ENCODE measurements at regions not wholly inside any gene's neighbourhood (a gene's known extent, or its start where the extent isn't known, plus 50 kb on each side); places are given as distances from the start of the nearest gene placed in this dataset.

DNA sequence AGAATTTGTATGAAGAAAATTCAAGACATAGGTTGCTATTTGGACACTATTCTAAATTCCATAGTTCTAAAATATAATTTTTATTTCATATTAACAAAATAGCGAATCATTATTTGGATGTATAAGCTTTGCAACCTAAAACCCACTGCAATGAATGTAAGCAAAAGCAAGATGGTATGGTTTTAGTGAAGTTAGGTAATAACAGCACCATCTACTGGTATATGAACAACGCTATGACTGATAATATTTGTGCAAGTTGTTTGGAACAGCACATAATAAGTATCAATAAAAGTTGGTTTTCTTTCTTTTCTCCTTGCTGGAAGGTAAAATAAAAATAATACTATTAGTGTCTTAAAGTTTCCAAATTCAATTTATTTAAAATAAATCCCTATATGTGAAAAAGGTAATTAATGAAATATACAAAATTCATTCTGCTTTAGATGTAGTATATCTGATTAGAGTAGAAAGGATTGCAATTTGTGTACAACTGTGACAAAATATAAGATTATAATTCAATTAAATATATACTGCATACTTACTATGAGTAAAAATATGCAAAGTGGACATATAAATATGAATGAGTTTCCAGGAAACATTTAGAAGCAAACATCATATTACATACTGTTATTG, 79.0 kb upstream of the LSM8 start:
- WGBS, result no CpG with 5 or more reads among the region's 2 CpGs
- no peak overlapping the region for H3K9ac ChIP-seq (ENCODE audit: low read length)
- no peaks in the 10 kb centered on the region for H3K36me3 ChIP-seq (ENCODE audit: control insufficient read depth in 1 of 2, insufficient read depth in 2 of 2, low read depth in 1 of 2, low read length in 2 of 2)
- H2BK120ac ChIP-seq (ENCODE audit: low read depth, low read length), result no peak overlapping the region
- no peak overlapping the region for H3K18ac ChIP-seq (ENCODE audit: low read depth in 1 of 2, low read length in 2 of 2)
- no peak overlapping the region for H3K4me2 ChIP-seq (ENCODE audit: low read length, poor library complexity, severe bottlenecking)
- no peaks in the 10 kb centered on the region for H3K79me1 ChIP-seq (replicated peaks; ENCODE audit: low read length, poor library complexity, severe bottlenecking)
- no peak overlapping the region for H3K27ac ChIP-seq (ENCODE audit: low read length, poor library complexity, severe bottlenecking)
- H2BK12ac ChIP-seq (ENCODE audit: low read length in 2 of 2), result no peak overlapping the region
- no peak overlapping the region for H3K14ac ChIP-seq (ENCODE audit: low read length in 2 of 2)
- DNase-seq, result peak; percentile 38
- no peak overlapping the region for H2AK5ac ChIP-seq (ENCODE audit: low read length, severe bottlenecking)
- H3K9me3 ChIP-seq (ENCODE audit: control insufficient read depth, low read length), result no peaks in the 10 kb centered on the region
- no peak overlapping the region for H3K4me3 ChIP-seq (ENCODE audit: insufficient read depth in 1 of 2, low read depth in 1 of 2, low read length in 2 of 2)
- H3K4ac ChIP-seq (ENCODE audit: low read depth in 1 of 2, low read length in 2 of 2), result no peak overlapping the region
- H4K8ac ChIP-seq (ENCODE audit: low read length), result no peak overlapping the region
- no peak overlapping the region for H2BK15ac ChIP-seq (ENCODE audit: low read depth, poor library complexity, severe bottlenecking)
- no peak overlapping the region for H2BK5ac ChIP-seq (ENCODE audit: low read depth, low read length, poor library complexity, severe bottlenecking)
- H3K27me3 ChIP-seq (ENCODE audit: control insufficient read depth in 1 of 2, insufficient read depth in 1 of 2, low read length in 2 of 2), result no peaks in the 10 kb centered on the region
- no peak overlapping the region for H3K23ac ChIP-seq (ENCODE audit: low read length in 2 of 2)
- no peaks in the 10 kb centered on the region for H3K4me1 ChIP-seq (ENCODE audit: control insufficient read depth, insufficient read depth, low read depth, low read length)
- H2AFZ ChIP-seq (ENCODE audit: low read depth, low read length), result no peak overlapping the region
- H4K91ac ChIP-seq (ENCODE audit: low read length), result no peak overlapping the region

DNA sequence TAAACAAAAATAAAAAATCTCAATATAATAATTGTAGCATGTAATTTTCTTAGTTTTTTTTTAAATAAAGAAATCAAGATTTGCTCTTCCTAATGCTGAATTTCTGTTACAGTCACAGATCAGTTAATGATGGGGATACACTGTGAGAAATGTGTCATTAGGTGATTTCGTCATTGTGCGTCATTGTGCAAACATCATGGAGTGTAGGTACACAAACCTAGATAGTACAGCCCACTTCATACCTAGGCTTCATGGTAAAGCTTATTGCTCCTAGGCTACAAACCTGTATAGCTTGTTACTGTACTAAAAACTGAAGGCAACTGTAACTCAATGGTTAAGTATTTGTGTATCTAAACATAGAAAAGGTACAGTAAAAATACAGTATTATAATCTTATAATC, 74.4 kb upstream of the LSM8 start:
- Histone ChIP-seq H2BK15ac (ENCODE audit: low read depth, poor library complexity, severe bottlenecking) (no peak overlapping the region), H3K4ac (ENCODE audit: low read depth in 1 of 2, low read length in 2 of 2) (no peak overlapping the region)
- WGBS, result 100% methylated on average over 2 of the region's 2 CpGs

DNA sequence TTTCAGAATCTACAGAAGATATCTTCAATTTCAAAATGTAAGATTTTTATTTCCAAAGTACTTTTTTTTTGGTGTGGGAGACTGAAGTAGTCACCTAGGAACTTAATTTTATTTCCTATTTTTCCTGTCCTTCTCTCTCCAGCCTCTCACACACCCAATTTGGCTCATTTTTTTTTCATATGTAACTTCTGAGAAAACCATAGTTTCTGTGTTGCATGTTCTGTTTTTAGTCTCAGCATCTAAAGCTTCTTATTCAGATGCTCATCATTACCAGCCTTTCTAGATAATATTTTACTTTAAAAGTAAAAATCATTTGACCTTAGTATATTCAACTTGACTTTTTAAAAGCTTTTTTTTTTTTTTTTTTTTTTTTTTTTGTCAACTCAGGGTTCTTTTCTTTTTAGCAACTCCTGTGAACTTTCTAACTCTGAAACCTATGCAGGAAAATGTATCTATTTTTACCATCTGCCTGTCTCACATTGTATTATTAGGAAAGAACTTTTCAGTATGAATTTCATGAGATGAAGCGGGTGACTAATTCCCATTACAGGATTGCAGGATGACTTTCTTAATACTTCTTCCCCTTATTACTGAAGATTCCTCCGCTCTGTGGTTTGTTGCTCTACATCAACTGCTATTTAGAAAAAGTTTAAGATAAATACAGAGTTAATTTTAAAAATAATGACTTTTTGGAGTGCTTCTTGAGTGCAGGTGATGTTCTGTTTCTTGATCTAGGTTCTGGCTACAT, 73.6 kb upstream of the LSM8 start:
- Histone ChIP-seq H3K79me1 (replicated peaks; ENCODE audit: low read length, poor library complexity, severe bottlenecking) (no peaks in the 10 kb centered on the region), H4K91ac (ENCODE audit: low read length) (no peak overlapping the region), H2BK15ac (ENCODE audit: low read depth, poor library complexity, severe bottlenecking) (no peak overlapping the region), H3K14ac (ENCODE audit: low read length in 2 of 2) (no peak overlapping the region), H3K27me3 (ENCODE audit: control insufficient read depth in 1 of 2, insufficient read depth in 1 of 2, low read length in 2 of 2) (no peaks in the 10 kb centered on the region), H3K23ac (ENCODE audit: low read length in 2 of 2) (no peak overlapping the region), H3K36me3 (ENCODE audit: control insufficient read depth in 1 of 2, insufficient read depth in 2 of 2, low read depth in 1 of 2, low read length in 2 of 2) (no peaks in the 10 kb centered on the region), H3K4me3 (ENCODE audit: insufficient read depth in 1 of 2, low read depth in 1 of 2, low read length in 2 of 2) (no peak overlapping the region), H3K18ac (ENCODE audit: low read depth in 1 of 2, low read length in 2 of 2) (no peak overlapping the region), H2BK12ac (ENCODE audit: low read length in 2 of 2) (no peak overlapping the region), H3K9ac (ENCODE audit: low read length) (no peak overlapping the region), H4K8ac (ENCODE audit: low read length) (no peak overlapping the region), H3K9me3 (ENCODE audit: control insufficient read depth, low read length) (no peaks in the 10 kb centered on the region), H2AK5ac (ENCODE audit: low read length, severe bottlenecking) (no peak overlapping the region), H2BK5ac (ENCODE audit: low read depth, low read length, poor library complexity, severe bottlenecking) (no peak overlapping the region), H3K4me1 (ENCODE audit: control insufficient read depth, insufficient read depth, low read depth, low read length) (no peaks in the 10 kb centered on the region), H3K27ac (ENCODE audit: low read length, poor library complexity, severe bottlenecking) (no peak overlapping the region), H2BK120ac (ENCODE audit: low read depth, low read length) (no peak overlapping the region), H3K4me2 (ENCODE audit: low read length, poor library complexity, severe bottlenecking) (no peak overlapping the region), H3K4ac (ENCODE audit: low read depth in 1 of 2, low read length in 2 of 2) (no peak overlapping the region), H2AFZ (ENCODE audit: low read depth, low read length) (no peak overlapping the region)
- no peak for DNase-seq
- WGBS, result no CpG with 5 or more reads among the region's 2 CpGs

More for the DNA sequence above, 74.4 kb upstream of the LSM8 start:
- no peak overlapping the region for H3K9ac ChIP-seq (ENCODE audit: low read length)
- no peak overlapping the region for H3K18ac ChIP-seq (ENCODE audit: low read depth in 1 of 2, low read length in 2 of 2)
- H2AFZ ChIP-seq (ENCODE audit: low read depth, low read length), result no peak overlapping the region
- H3K36me3 ChIP-seq (ENCODE audit: control insufficient read depth in 1 of 2, insufficient read depth in 2 of 2, low read depth in 1 of 2, low read length in 2 of 2), result no peaks in the 10 kb centered on the region
- no peak overlapping the region for H2BK5ac ChIP-seq (ENCODE audit: low read depth, low read length, poor library complexity, severe bottlenecking)
- no peak overlapping the region for H2BK120ac ChIP-seq (ENCODE audit: low read depth, low read length)
- no peak overlapping the region for H2BK12ac ChIP-seq (ENCODE audit: low read length in 2 of 2)
- H4K91ac ChIP-seq (ENCODE audit: low read length), result no peak overlapping the region
- H3K79me1 ChIP-seq (replicated peaks; ENCODE audit: low read length, poor library complexity, severe bottlenecking), result no peaks in the 10 kb centered on the region
- DNase-seq, result no peak
- no peak overlapping the region for H3K14ac ChIP-seq (ENCODE audit: low read length in 2 of 2)
- no peaks in the 10 kb centered on the region for H3K27me3 ChIP-seq (ENCODE audit: control insufficient read depth in 1 of 2, insufficient read depth in 1 of 2, low read length in 2 of 2)
- no peak overlapping the region for H2AK5ac ChIP-seq (ENCODE audit: low read length, severe bottlenecking)
- no peaks in the 10 kb centered on the region for H3K9me3 ChIP-seq (ENCODE audit: control insufficient read depth, low read length)
- H3K27ac ChIP-seq (ENCODE audit: low read length, poor library complexity, severe bottlenecking), result no peak overlapping the region
- no peaks in the 10 kb centered on the region for H3K4me1 ChIP-seq (ENCODE audit: control insufficient read depth, insufficient read depth, low read depth, low read length)
- no peak overlapping the region for H3K23ac ChIP-seq (ENCODE audit: low read length in 2 of 2)
- H3K4me2 ChIP-seq (ENCODE audit: low read length, poor library complexity, severe bottlenecking), result no peak overlapping the region
- no peak overlapping the region for H4K8ac ChIP-seq (ENCODE audit: low read length)
- no peak overlapping the region for H3K4me3 ChIP-seq (ENCODE audit: insufficient read depth in 1 of 2, low read depth in 1 of 2, low read length in 2 of 2)

DNA sequence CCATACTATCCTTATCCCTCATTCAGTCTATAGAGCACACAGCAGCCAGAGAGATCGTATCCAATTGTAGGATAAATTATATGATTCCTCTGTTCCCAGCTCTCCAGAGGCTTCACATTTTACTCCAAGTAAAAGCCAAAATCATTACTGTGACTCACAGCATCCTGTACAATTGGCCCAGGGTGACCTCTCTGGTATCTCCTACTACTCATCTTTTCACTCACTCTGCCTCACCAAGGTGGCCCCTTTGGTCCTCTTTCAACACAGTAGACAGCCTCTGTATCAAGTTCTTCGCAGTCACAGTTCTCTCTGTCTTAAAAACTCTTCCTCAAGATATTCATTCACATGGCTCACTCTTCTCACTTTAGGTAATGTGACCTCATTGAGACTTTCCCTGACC, 72.6 kb upstream of the LSM8 start:
- no peak overlapping the region for H3K23ac ChIP-seq (ENCODE audit: low read length in 2 of 2)
- no peaks in the 10 kb centered on the region for H3K27me3 ChIP-seq (ENCODE audit: control insufficient read depth in 1 of 2, insufficient read depth in 1 of 2, low read length in 2 of 2)
- no peak overlapping the region for H4K91ac ChIP-seq (ENCODE audit: low read length)
- H3K4ac ChIP-seq (ENCODE audit: low read depth in 1 of 2, low read length in 2 of 2), result no peak overlapping the region
- no peak overlapping the region for H3K4me2 ChIP-seq (ENCODE audit: low read length, poor library complexity, severe bottlenecking)
- DNase-seq, result no peak
- H3K27ac ChIP-seq (ENCODE audit: low read length, poor library complexity, severe bottlenecking), result no peak overlapping the region
- no peak overlapping the region for H2BK120ac ChIP-seq (ENCODE audit: low read depth, low read length)
- no peaks in the 10 kb centered on the region for H3K9me3 ChIP-seq (ENCODE audit: control insufficient read depth, low read length)
- no peaks in the 10 kb centered on the region for H3K36me3 ChIP-seq (ENCODE audit: control insufficient read depth in 1 of 2, insufficient read depth in 2 of 2, low read depth in 1 of 2, low read length in 2 of 2)
- 77% methylated on average over 2 of the region's 2 CpGs for WGBS
- H3K4me1 ChIP-seq (ENCODE audit: control insufficient read depth, insufficient read depth, low read depth, low read length), result no peaks in the 10 kb centered on the region
- H3K18ac ChIP-seq (ENCODE audit: low read depth in 1 of 2, low read length in 2 of 2), result no peak overlapping the region
- no peak overlapping the region for H3K4me3 ChIP-seq (ENCODE audit: insufficient read depth in 1 of 2, low read depth in 1 of 2, low read length in 2 of 2)
- H2AFZ ChIP-seq (ENCODE audit: low read depth, low read length), result no peak overlapping the region
- H2BK12ac ChIP-seq (ENCODE audit: low read length in 2 of 2), result no peak overlapping the region
- no peak overlapping the region for H2BK5ac ChIP-seq (ENCODE audit: low read depth, low read length, poor library complexity, severe bottlenecking)
- no peak overlapping the region for H3K9ac ChIP-seq (ENCODE audit: low read length)
- no peaks in the 10 kb centered on the region for H3K79me1 ChIP-seq (replicated peaks; ENCODE audit: low read length, poor library complexity, severe bottlenecking)
- no peak overlapping the region for H4K8ac ChIP-seq (ENCODE audit: low read length)
- no peak overlapping the region for H2BK15ac ChIP-seq (ENCODE audit: low read depth, poor library complexity, severe bottlenecking)
- H3K14ac ChIP-seq (ENCODE audit: low read length in 2 of 2), result no peak overlapping the region
- H2AK5ac ChIP-seq (ENCODE audit: low read length, severe bottlenecking), result no peak overlapping the region

All from mesenchymal stem cell (in vitro differentiated cells and primary cell).